Upper lobe of left lung (tissue), 4 donors: ENCODE measurements at regions not wholly inside any gene's neighbourhood (a gene's known extent, or its start where the extent isn't known, plus 50 kb on each side); places are given as distances from the start of the nearest gene placed in this dataset.

Experiments
- CTCF ChIP-seq, 6 experiments: fragments of 450-650 bp in 4 of 6; fragments of 200-600 bp in 2 of 6; sonication (generic) in 2 of 6; IDR thresholded peaks; one replicate each; pipeline ENCODE4 v1.5.1; 2016 to 2019; ENCODE audit warnings: antibody characterized with exemption in 6 of 6
- EP300 ChIP-seq, 4 donors: sonication (generic); formaldehyde crosslinking; IDR thresholded peaks; one replicate each; pipeline ENCODE4 v1.5.1; 2017; ENCODE audit warnings: antibody characterized with exemption in 4 of 4, control low read depth in 2 of 4
- POLR2AphosphoS5 ChIP-seq, 2 donors: sonication (generic); formaldehyde crosslinking; IDR thresholded peaks; one replicate each; pipeline ENCODE4 v1.5.1; 2017; ENCODE audit warnings: antibody characterized with exemption in 2 of 2

GRCh38 chrX:111005166-111005565, 90.8 kb upstream of the PAK3 start:
- TF ChIP-seq CTCF (IDR thresholded peaks at IDR 0.05) (no peak), POLR2AphosphoS5 (IDR thresholded peaks at IDR 0.05) (no peak), EP300 (IDR thresholded peaks at IDR 0.05) (no peak)
